Panc1 (cell line): ENCODE measurements at regions not wholly inside any gene's neighbourhood (a gene's known extent, or its start where the extent isn't known, plus 50 kb on each side); places are given as distances from the start of the nearest gene placed in this dataset.

Source experiments
- CTCF ChIP-seq: fragments of 450-650 bp; IDR thresholded peaks from 2 replicates; pipeline ENCODE4 v1.5.1; 2017; ENCODE audit warnings: mild to moderate bottlenecking
- REST ChIP-seq, 2 experiments: IDR thresholded peaks; 2 replicates each; pipeline ENCODE4 v1.6.1; 2011 to 2012; ENCODE audit warnings: low read depth in 2 of 2, control low read depth in 1 of 2, low read length in 1 of 2, mild to moderate bottlenecking in 1 of 2, moderate library complexity in 1 of 2; ENCODE audit not compliant: insufficient read depth in 1 of 2
- SIN3A ChIP-seq: IDR thresholded peaks from 2 replicates; pipeline ENCODE4 v1.6.1; 2012; ENCODE audit warnings: low read depth, mild to moderate bottlenecking, low read length, moderate library complexity, borderline replicate concordance; ENCODE audit not compliant: insufficient read depth
- TCF7L2 ChIP-seq: IDR thresholded peaks from 2 replicates; pipeline ENCODE4 v1.6.1; 2011; ENCODE audit warnings: mild to moderate bottlenecking, low read depth, low read length, inconsistent platforms

- TF ChIP-seq CTCF: no peak
- no peak for TF ChIP-seq SIN3A
- TF ChIP-seq TCF7L2: no peak
- TF ChIP-seq REST (IDR thresholded peaks at IDR 0.05; ENCODE audit: insufficient read depth in 1 of 2, low read depth in 2 of 2, low read length in 1 of 2): no peak
Measured at GRCh38 chr1:58211869-58212268, 334.7 kb downstream of the OMA1 start.
